ENCODE measurements at regions not wholly inside any gene's neighbourhood (a gene's known extent, or its start where the extent isn't known, plus 50 kb on each side); places are given as distances from the start of the nearest gene placed in this dataset.

- no peak overlapping the region for H3K18ac ChIP-seq (ENCODE audit: low read length)
- no peak overlapping the region for H2AK5ac ChIP-seq (ENCODE audit: low read length)
Measured at GRCh38 chr4:144868309-144868708, 222.4 kb downstream of the HHIP start.

GRCh38 chr4:144872508-144873225 is 225.3 kb downstream of the ANAPC10 start:
- no peaks in the 10 kb centered on the region for H3K79me2 ChIP-seq (ENCODE audit: control insufficient read depth, insufficient read depth, low read length, poor library complexity)

More at GRCh38 chr4:144868309-144868708, 222.4 kb downstream of the HHIP start:
- H3K4ac ChIP-seq (ENCODE audit: low read depth, low read length), result no peak overlapping the region
- H3K36me3 ChIP-seq (ENCODE audit: control insufficient read depth in 1 of 2, insufficient read depth in 2 of 2, low read length in 2 of 2), result no peaks in the 10 kb centered on the region
- no peak overlapping the region for H3K23ac ChIP-seq (ENCODE audit: low read length)
- H4K8ac ChIP-seq (ENCODE audit: low read depth, low read length), result no peak overlapping the region
- H3K9me3 ChIP-seq (ENCODE audit: insufficient read depth, low read depth, low read length), result no peaks in the 10 kb centered on the region
- H3K79me1 ChIP-seq (ENCODE audit: low read length), result no peaks in the 10 kb centered on the region
- H3K14ac ChIP-seq (ENCODE audit: low read length), result no peak overlapping the region
- H2BK12ac ChIP-seq (ENCODE audit: low read length), result no peak overlapping the region
- H4K91ac ChIP-seq (ENCODE audit: low read depth, low read length), result no peak overlapping the region
- no peaks in the 10 kb centered on the region for H3K27me3 ChIP-seq (ENCODE audit: insufficient read depth, low read length)
- no peak overlapping the region for H3K27ac ChIP-seq (ENCODE audit: low read depth, low read length)
- no peak overlapping the region for H4K12ac ChIP-seq (ENCODE audit: low read depth, low read length)
- no peaks in the 10 kb centered on the region for H3K79me2 ChIP-seq (ENCODE audit: control insufficient read depth, insufficient read depth, low read length, poor library complexity)
- no peaks in the 10 kb centered on the region for H3K4me1 ChIP-seq (ENCODE audit: control insufficient read depth in 1 of 2, insufficient read depth in 2 of 2, low read length in 2 of 2)
- no peak overlapping the region for H2AFZ ChIP-seq (ENCODE audit: insufficient read depth, low read length, poor library complexity)
- no CpG with 5 or more reads among the region's 2 CpGs for whole genome bisulfite sequencing (ENCODE audit: extremely low coverage, insufficient coverage, insufficient read length)
- no peak overlapping the region for H2BK5ac ChIP-seq (ENCODE audit: low read depth, low read length, poor library complexity)
- H3K4me3 ChIP-seq (ENCODE audit: low read depth, low read length), result no peak overlapping the region
- no peak for DNase-seq
- no peak overlapping the region for H3K9ac ChIP-seq (ENCODE audit: low read length)
- H3K4me2 ChIP-seq (ENCODE audit: low read length), result no peak overlapping the region
- no peak overlapping the region for H2BK120ac ChIP-seq (ENCODE audit: insufficient read depth, low read length, poor library complexity)

GRCh38 chr4:144873226-144873990 is 224.6 kb downstream of the ANAPC10 start:
- Histone ChIP-seq H3K23ac (ENCODE audit: low read length) (no peak overlapping the region), H2BK120ac (ENCODE audit: insufficient read depth, low read length, poor library complexity) (no peak overlapping the region), H4K12ac (ENCODE audit: low read depth, low read length) (no peak overlapping the region), H3K4me1 (ENCODE audit: control insufficient read depth in 1 of 2, insufficient read depth in 2 of 2, low read length in 2 of 2) (no peaks in the 10 kb centered on the region), H2BK12ac (ENCODE audit: low read length) (no peak overlapping the region), H3K4me3 (ENCODE audit: low read depth, low read length) (peak overlapping the region; percentile 43), H3K79me2 (ENCODE audit: control insufficient read depth, insufficient read depth, low read length, poor library complexity) (no peaks in the 10 kb centered on the region), H2AFZ (ENCODE audit: insufficient read depth, low read length, poor library complexity) (no peak overlapping the region), H3K36me3 (ENCODE audit: control insufficient read depth in 1 of 2, insufficient read depth in 2 of 2, low read length in 2 of 2) (no peaks in the 10 kb centered on the region), H2BK5ac (ENCODE audit: low read depth, low read length, poor library complexity) (no peak overlapping the region), H4K8ac (ENCODE audit: low read depth, low read length) (no peak overlapping the region), H4K91ac (ENCODE audit: low read depth, low read length) (no peak overlapping the region), H3K4ac (ENCODE audit: low read depth, low read length) (no peak overlapping the region), H3K4me2 (ENCODE audit: low read length) (no peak overlapping the region), H3K27ac (ENCODE audit: low read depth, low read length) (no peak overlapping the region), H3K9ac (ENCODE audit: low read length) (no peak overlapping the region), H3K18ac (ENCODE audit: low read length) (no peak overlapping the region), H3K27me3 (ENCODE audit: insufficient read depth, low read length) (no peaks in the 10 kb centered on the region), H3K14ac (ENCODE audit: low read length) (no peak overlapping the region), H3K9me3 (ENCODE audit: insufficient read depth, low read depth, low read length) (no peaks in the 10 kb centered on the region), H3K79me1 (ENCODE audit: low read length) (no peaks in the 10 kb centered on the region), H2AK5ac (ENCODE audit: low read length) (no peak overlapping the region)
- peak; percentile 82 to 87 for DNase-seq
- WGBS (ENCODE audit: extremely low coverage, insufficient coverage, insufficient read length), result no CpG with 5 or more reads among the region's 3 CpGs

More at GRCh38 chr4:144872508-144873225, 225.3 kb downstream of the ANAPC10 start:
- DNase-seq, result no peak
- no peak overlapping the region for H2AK5ac ChIP-seq (ENCODE audit: low read length)
- H3K27ac ChIP-seq (ENCODE audit: low read depth, low read length), result no peak overlapping the region
- H3K18ac ChIP-seq (ENCODE audit: low read length), result no peak overlapping the region
- H3K79me1 ChIP-seq (ENCODE audit: low read length), result no peaks in the 10 kb centered on the region
- no peak overlapping the region for H3K4me3 ChIP-seq (ENCODE audit: low read depth, low read length)
- H2BK12ac ChIP-seq (ENCODE audit: low read length), result no peak overlapping the region
- H4K91ac ChIP-seq (ENCODE audit: low read depth, low read length), result no peak overlapping the region
- H3K4me2 ChIP-seq (ENCODE audit: low read length), result no peak overlapping the region
- H4K12ac ChIP-seq (ENCODE audit: low read depth, low read length), result no peak overlapping the region
- no peak overlapping the region for H3K14ac ChIP-seq (ENCODE audit: low read length)
- no peaks in the 10 kb centered on the region for H3K4me1 ChIP-seq (ENCODE audit: control insufficient read depth in 1 of 2, insufficient read depth in 2 of 2, low read length in 2 of 2)
- no peak overlapping the region for H2AFZ ChIP-seq (ENCODE audit: insufficient read depth, low read length, poor library complexity)
- no peak overlapping the region for H2BK120ac ChIP-seq (ENCODE audit: insufficient read depth, low read length, poor library complexity)
- H3K4ac ChIP-seq (ENCODE audit: low read depth, low read length), result no peak overlapping the region
- no peak overlapping the region for H2BK5ac ChIP-seq (ENCODE audit: low read depth, low read length, poor library complexity)
- H3K23ac ChIP-seq (ENCODE audit: low read length), result no peak overlapping the region
- no peak overlapping the region for H3K9ac ChIP-seq (ENCODE audit: low read length)
- H4K8ac ChIP-seq (ENCODE audit: low read depth, low read length), result no peak overlapping the region
- no CpG with 5 or more reads among the region's 10 CpGs for WGBS (ENCODE audit: extremely low coverage, insufficient coverage, insufficient read length)
- no peaks in the 10 kb centered on the region for H3K36me3 ChIP-seq (ENCODE audit: control insufficient read depth in 1 of 2, insufficient read depth in 2 of 2, low read length in 2 of 2)
- no peaks in the 10 kb centered on the region for H3K9me3 ChIP-seq (ENCODE audit: insufficient read depth, low read depth, low read length)
- no peaks in the 10 kb centered on the region for H3K27me3 ChIP-seq (ENCODE audit: insufficient read depth, low read length)

GRCh38 chr4:144894573-144894972 is 203.4 kb downstream of the ANAPC10 start:
- no peaks in the 10 kb centered on the region for H3K36me3 ChIP-seq (ENCODE audit: control insufficient read depth in 1 of 2, insufficient read depth in 2 of 2, low read length in 2 of 2)
- H3K79me2 ChIP-seq (ENCODE audit: control insufficient read depth, insufficient read depth, low read length, poor library complexity), result no peaks in the 10 kb centered on the region
- H2BK5ac ChIP-seq (ENCODE audit: low read depth, low read length, poor library complexity), result no peak overlapping the region
- peak in 1 of 2 donors; percentile 2 for DNase-seq
- H2AFZ ChIP-seq (ENCODE audit: insufficient read depth, low read length, poor library complexity), result no peak overlapping the region
- H3K4me3 ChIP-seq (ENCODE audit: low read depth, low read length), result no peak overlapping the region
- H2BK120ac ChIP-seq (ENCODE audit: insufficient read depth, low read length, poor library complexity), result no peak overlapping the region
- no peak overlapping the region for H4K12ac ChIP-seq (ENCODE audit: low read depth, low read length)
- no peak overlapping the region for H3K9ac ChIP-seq (ENCODE audit: low read length)
- H4K91ac ChIP-seq (ENCODE audit: low read depth, low read length), result no peak overlapping the region
- no peak overlapping the region for H3K18ac ChIP-seq (ENCODE audit: low read length)
- no peak overlapping the region for H2BK12ac ChIP-seq (ENCODE audit: low read length)
- no peak overlapping the region for H3K23ac ChIP-seq (ENCODE audit: low read length)
- WGBS (ENCODE audit: extremely low coverage, insufficient coverage, insufficient read length), result no CpG with 5 or more reads among the region's 3 CpGs
- H3K4me1 ChIP-seq (ENCODE audit: control insufficient read depth in 1 of 2, insufficient read depth in 2 of 2, low read length in 2 of 2), result no peaks in the 10 kb centered on the region
- H4K8ac ChIP-seq (ENCODE audit: low read depth, low read length), result no peak overlapping the region
- no peak overlapping the region for H3K14ac ChIP-seq (ENCODE audit: low read length)
- H3K4ac ChIP-seq (ENCODE audit: low read depth, low read length), result no peak overlapping the region
- no peaks in the 10 kb centered on the region for H3K27me3 ChIP-seq (ENCODE audit: insufficient read depth, low read length)
- H3K9me3 ChIP-seq (ENCODE audit: insufficient read depth, low read depth, low read length), result no peaks in the 10 kb centered on the region
- no peak overlapping the region for H3K4me2 ChIP-seq (ENCODE audit: low read length)
- H3K79me1 ChIP-seq (ENCODE audit: low read length), result no peaks in the 10 kb centered on the region
- H2AK5ac ChIP-seq (ENCODE audit: low read length), result no peak overlapping the region
- no peak overlapping the region for H3K27ac ChIP-seq (ENCODE audit: low read depth, low read length)

Data from trophoblast cell (in vitro differentiated cells and primary cell).